ENCODE measurements at regions not wholly inside any gene's neighbourhood (a gene's known extent, or its start where the extent isn't known, plus 50 kb on each side); places are given as distances from the start of the nearest gene placed in this dataset.

- Histone ChIP-seq H3K4me1 (no peaks in the 10 kb centered on the region), H3K4me3 (no peak overlapping the region), H3K9me3 (peaks cover 0 to 1% (median 0%) of the 10 kb centered on the region in 4 donors), H3K27ac (no peak overlapping the region), H3K36me3 (no peaks in the 10 kb centered on the region), H3K27me3 (no peaks in the 10 kb centered on the region)
- WGBS, 2 donors = 78 to 85% methylated on average over 5 of the region's 5 CpGs
- no peak for DNase-seq
- intact Hi-C loops (cut with DNase I) = no loop called here
- TF ChIP-seq POLR2A (IDR thresholded peaks at IDR 0.05) (no peak), EP300 (IDR thresholded peaks at IDR 0.05) (no peak), POLR2AphosphoS5 (IDR thresholded peaks at IDR 0.05) (no peak), CTCF (IDR thresholded peaks at IDR 0.05) (no peak)
Measured at GRCh38 chr2:175734686-175735085, 267.4 kb downstream of the LNPK start.

DNA sequence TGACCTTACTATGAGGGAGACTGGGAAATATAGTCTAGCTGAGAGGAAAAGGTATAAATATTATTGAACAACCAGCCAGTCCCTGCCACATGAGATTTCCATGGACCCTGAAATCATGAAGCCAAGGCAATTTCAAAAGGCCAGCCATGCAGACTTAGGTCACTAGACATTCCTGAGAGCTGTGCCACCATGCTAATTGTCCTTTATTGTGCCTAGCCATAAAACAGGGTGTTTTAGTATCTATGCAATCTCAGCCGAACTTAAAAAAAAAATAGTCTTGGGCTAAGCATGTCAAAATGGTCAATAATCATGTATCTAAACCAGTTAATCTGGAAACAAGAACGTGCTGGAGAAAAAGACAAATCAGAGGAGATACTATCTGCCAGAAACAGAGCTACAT is 269.5 kb downstream of the LNPK start:
- H3K36me3 ChIP-seq = no peaks in the 10 kb centered on the region
- H3K27me3 ChIP-seq = no peaks in the 10 kb centered on the region
- TF ChIP-seq EP300 (IDR thresholded peaks at IDR 0.05) (no peak), POLR2AphosphoS5 (IDR thresholded peaks at IDR 0.05) (no peak), POLR2A (IDR thresholded peaks at IDR 0.05) (no peak)
- no peak for DNase-seq
- H3K27ac ChIP-seq = no peak overlapping the region
- H3K4me1 ChIP-seq = no peaks in the 10 kb centered on the region
- WGBS, 2 donors = 13 to 57% methylated on average over 2 of the region's 2 CpGs
- H3K9me3 ChIP-seq = peaks cover 0 to 1% (median 0%) of the 10 kb centered on the region in 4 donors
- H3K4me3 ChIP-seq = no peak overlapping the region
- intact Hi-C loops (cut with DNase I) = no loop called here

GRCh38 chr2:175730050-175730449 is 272.0 kb downstream of the LNPK start:
- no peak for DNase-seq
- Histone ChIP-seq H3K4me1 (no peaks in the 10 kb centered on the region), H3K27ac (no peak overlapping the region), H3K4me3 (no peak overlapping the region), H3K9me3 (peaks cover 0 to 1% (median 0%) of the 10 kb centered on the region in 4 donors), H3K27me3 (no peaks in the 10 kb centered on the region), H3K36me3 (no peaks in the 10 kb centered on the region)
- TF ChIP-seq CTCF (IDR thresholded peaks at IDR 0.05) = no peak
- TF ChIP-seq POLR2A (IDR thresholded peaks at IDR 0.05) = no peak
- TF ChIP-seq EP300 (IDR thresholded peaks at IDR 0.05) = no peak
- TF ChIP-seq POLR2AphosphoS5 (IDR thresholded peaks at IDR 0.05) = no peak
- intact Hi-C loops (cut with DNase I) = no loop called here
- WGBS, 2 donors = 10 to 51% methylated on average over 4 of the region's 4 CpGs

DNA sequence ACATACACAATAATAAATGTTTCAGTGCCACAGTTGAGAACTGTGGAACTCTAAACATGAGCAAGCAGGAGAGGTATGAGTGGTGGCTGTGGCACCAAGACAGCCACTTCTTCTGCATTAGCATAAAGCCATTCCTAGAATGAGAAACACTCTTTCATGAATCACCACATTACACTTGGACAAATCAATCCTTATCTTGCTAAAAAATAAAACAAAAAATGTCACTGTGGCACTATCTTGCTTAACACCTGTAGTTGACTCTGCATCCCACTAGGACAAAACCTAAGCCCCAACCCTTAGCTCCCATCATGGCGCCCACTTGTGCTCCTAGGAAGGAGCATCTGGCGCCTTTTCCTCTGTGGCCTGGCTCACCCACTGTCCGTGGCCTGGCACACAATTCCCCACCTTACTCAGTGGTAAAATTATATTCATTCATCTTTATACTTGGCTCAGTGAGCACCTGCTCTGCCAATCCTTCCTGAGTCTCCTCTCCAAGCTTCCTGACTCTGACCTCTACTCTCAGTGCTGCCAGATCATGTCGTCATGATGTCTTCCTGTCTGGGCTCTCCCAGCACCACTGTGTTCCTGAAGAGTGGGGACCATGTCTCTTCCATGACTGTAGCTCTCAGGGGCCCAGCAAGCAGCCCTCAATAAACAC is 272.9 kb downstream of the LNPK start:
- H3K9me3 ChIP-seq = peaks cover 0 to 1% (median 0%) of the 10 kb centered on the region in 4 donors
- no peaks in the 10 kb centered on the region for H3K36me3 ChIP-seq
- no peak overlapping the region for H3K4me3 ChIP-seq
- DNase-seq = no peak
- no peaks in the 10 kb centered on the region for H3K27me3 ChIP-seq
- TF ChIP-seq POLR2A (IDR thresholded peaks at IDR 0.05) (no peak), CTCF (IDR thresholded peaks at IDR 0.05) (no peak), POLR2AphosphoS5 (IDR thresholded peaks at IDR 0.05) (no peak), EP300 (IDR thresholded peaks at IDR 0.05) (no peak)
- H3K4me1 ChIP-seq = no peaks in the 10 kb centered on the region
- intact Hi-C loops (cut with DNase I) = no loop called here
- whole genome bisulfite sequencing, 2 donors = 74 to 80% methylated on average over 4 of the region's 4 CpGs
- no peak overlapping the region for H3K27ac ChIP-seq

DNA sequence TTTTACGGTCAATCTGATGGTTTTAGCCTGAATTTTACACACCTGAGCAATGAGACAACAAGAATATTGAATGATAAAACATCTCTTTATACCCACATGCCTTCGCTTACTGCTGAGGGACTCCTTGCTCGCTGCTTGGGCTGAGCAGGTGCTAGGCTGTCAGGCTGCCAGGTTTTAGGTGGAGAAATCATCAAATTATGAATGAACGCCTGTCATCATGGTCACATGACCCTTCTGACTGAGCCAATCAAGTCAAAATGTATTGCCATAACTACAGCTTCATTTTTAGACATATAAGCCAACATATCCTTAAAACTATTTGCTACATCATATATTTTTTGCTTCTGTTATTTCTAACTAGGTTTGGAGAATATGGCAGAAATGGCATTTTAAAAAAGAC is 274.0 kb downstream of the LNPK start:
- no peak for DNase-seq
- Histone ChIP-seq H3K27ac (no peak overlapping the region), H3K9me3 (peaks cover 0 to 1% (median 0%) of the 10 kb centered on the region in 4 donors), H3K36me3 (no peaks in the 10 kb centered on the region), H3K4me3 (no peak overlapping the region), H3K4me1 (no peaks in the 10 kb centered on the region), H3K27me3 (no peaks in the 10 kb centered on the region)
- 31 to 72% methylated on average over 4 of the region's 4 CpGs for WGBS, 2 donors
- TF ChIP-seq POLR2AphosphoS5 (IDR thresholded peaks at IDR 0.05) (no peak), CTCF (IDR thresholded peaks at IDR 0.05) (no peak), EP300 (IDR thresholded peaks at IDR 0.05) (no peak), POLR2A (IDR thresholded peaks at IDR 0.05) (no peak)
- intact Hi-C loops (cut with DNase I) = no loop called here
